GM19328 (cell line): ENCODE measurements at regions not wholly inside any gene's neighbourhood (a gene's known extent, or its start where the extent isn't known, plus 50 kb on each side); places are given as distances from the start of the nearest gene placed in this dataset.

Experiments used
- ATAC-seq: cut with Tn5 transposase; IDR thresholded peaks from one replicate; pipeline ENCODE4 v1.9.1; 2021; ENCODE audit warnings: mild to moderate bottlenecking, moderate library complexity; ENCODE audit not compliant: unreplicated experiment

DNA sequence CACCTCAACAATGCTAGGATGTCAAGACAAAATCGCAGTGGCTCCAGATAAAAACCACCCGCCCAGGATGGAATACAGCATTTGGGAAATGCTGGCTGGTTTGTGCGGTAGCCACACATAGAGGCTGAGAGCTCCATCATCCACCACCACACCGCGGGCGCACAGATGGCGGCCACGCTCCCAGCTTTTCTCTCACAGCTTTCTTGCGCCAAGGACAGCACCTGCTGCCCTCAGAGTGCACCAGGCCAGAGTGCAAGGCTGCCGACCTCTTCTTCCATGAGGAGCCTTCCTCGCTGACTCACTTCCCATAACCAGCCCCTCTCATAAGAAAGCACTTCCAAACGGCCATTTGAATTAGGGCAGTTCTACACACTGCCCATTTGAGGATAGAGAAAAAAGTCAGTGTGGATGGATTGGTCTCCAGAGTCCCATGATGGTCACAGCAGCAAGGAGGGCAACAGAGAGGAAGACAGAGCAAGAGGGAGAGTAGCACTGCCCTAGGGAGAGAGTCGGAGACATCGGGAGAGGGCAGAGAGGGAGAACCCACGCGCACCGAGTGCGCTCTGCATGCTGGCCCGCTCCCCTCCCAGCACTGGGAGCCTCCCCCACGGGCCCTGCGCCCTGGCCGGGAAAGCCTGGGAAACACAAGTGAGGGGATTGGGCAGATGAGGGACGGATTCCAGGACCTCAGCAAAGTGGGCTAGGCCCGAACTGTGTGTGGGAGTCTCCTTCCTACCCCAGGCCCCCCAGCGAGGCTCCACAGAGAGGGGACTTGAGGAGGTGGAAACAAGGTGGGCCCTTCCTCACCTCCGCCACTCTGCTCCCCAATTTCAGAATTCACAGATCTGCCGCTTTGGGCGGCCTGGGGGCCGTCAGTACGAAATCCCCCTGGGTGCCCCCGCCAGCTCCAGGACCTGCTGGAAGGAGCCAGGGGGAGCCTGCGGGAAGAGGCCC lies 156.9 kb downstream of the USP12 start:
- no peak for ATAC-seq

DNA sequence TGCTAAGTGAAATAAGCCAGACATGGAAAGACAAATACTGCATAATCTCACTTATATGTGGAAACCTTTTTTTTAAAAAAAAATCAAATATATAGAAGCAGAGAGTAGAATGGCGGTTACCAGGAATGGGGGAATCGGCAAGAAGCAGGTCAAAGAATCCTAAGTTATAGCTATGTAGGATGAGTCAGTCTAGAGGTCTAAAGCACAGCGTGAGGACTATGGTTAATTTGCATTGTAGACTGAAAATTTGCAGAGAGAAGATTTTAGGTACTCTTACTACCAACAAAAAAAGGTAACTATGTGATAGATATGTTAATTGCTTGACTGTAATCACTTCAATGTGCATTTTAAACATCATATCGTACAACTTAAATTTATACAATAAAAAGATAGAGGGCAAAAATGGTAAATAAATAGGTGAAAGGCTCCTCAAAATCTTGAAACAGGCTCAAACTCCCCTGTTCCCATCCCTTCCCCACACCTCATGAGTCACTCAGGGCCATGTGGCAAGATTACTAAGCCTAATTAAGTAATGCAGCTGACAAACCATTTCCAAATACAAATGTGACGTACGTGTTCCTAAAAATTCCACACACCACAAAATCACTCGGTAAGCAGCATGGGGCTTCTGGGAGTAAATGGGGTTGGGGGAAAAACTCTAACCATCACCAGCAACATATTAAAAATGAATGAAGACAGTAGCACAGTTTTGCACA lies 159.0 kb downstream of the USP12 start:
- ATAC-seq = no peak

DNA sequence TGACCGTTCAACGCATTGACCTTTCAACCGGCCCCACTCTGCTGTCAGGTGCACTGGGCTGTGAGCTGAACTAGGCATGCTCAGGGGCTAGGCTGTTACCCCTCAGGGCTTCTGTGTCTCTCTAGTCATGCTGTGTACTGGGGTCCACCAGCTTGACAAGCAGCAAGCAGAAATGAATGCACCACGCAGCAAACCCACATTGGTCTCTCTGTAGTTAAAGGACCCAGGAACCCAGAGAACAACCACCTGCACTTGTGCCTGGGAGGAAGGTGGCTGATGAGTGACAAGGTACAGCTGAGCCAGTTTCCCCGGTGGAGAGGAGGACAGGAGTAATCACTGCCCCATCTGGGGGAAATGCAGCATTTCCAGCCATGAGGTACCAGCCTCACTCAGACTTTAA lies 159.9 kb downstream of the USP12 start:
- no peak for ATAC-seq

DNA sequence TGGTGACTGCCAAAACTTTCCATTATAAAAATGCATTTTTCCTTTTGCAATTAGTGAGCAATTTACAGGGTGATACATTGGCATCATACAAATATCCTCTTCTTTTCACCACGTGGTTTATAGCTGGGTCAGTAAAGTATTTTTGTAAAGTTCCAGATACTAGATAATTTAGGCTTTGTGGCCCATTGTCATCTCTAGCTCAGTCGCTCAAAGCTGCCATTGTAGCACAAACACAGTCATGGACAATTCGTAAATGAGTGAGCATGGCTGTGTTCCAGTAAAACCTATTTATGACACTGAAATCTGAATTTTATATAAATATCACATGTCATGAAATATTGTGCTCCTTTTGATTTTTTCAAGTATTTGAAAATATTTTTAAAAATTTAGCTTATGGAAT lies 162.9 kb downstream of the USP12 start:
- ATAC-seq = no peak

DNA sequence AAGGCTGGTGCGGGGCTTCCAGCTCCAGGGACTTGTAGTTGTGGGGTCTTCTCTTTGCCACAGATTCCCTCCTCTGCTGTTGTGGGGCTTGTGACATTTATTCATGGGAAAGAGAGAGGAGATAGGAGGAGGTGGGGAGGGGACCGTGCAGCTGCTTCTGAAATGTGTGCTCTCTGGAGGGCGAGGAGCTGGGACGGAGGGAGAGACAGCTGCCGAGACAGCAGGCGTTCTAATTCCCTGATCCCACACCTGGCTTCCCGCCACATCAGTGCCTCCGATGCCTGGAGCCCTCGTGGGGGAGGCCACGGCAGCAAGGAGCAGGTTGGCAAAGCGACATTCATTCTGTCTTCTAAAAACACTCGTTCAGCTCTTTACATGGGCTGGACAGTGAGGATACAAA lies 164.4 kb downstream of the USP12 start:
- ATAC-seq = no peak

DNA sequence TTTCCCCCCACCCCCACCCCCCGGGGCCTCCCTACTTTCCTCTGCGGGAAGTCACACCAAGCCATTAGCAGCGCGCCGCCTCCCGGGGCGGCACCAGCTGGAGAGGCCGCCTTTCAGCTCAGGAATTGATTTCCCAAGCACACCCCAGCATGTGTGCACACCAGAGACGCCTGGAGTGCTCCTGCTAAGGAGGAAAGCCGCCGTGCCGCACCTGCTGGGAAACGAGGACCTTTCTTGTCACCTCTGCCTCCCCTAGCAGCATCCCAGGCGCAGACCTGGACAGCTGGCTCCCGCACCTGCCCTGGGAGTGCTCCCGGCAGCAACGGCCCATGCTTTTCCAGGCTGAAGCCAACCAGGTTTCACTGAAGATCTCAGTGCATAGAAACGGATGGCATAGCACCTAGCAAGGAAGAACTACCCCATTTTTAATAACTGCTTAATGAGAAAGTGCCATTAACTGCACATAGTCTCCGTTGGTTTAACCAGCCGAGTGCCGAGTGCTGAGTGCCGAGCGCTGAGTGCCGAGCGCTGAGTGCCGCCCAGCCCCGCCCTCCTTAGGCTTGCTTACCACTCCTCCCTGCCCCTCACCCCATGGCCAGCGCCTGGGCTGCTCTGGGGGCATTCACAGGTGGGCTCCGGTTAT lies 165.0 kb downstream of the USP12 start:
- ATAC-seq = no peak

DNA sequence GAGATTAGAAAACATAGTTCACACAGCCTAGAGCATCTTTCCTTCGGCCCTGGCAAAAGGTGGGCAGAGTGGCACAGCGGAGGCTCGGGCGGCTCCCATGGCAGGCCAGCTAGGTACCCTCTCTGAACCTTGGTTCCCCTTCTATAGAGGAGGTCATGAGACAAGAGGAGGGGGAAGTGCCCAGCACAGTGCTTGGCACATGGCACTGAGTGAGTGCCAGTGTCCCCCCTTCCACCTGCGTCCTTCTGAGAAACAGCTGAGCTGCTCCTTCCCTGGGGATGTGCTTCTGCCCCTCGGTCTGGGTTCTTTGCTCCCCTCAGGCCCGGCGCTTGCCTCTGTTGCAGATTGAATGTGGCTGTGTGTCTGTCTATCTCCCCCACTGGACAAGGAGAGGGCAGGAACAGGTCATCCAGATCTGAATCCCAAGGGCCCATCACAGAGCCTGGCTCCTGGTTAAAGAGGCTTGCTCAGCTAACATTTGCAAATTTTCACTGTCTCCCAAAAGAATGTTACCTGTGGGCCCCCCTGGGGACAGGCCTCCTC lies 165.6 kb downstream of the USP12 start:
- ATAC-seq = no peak

DNA sequence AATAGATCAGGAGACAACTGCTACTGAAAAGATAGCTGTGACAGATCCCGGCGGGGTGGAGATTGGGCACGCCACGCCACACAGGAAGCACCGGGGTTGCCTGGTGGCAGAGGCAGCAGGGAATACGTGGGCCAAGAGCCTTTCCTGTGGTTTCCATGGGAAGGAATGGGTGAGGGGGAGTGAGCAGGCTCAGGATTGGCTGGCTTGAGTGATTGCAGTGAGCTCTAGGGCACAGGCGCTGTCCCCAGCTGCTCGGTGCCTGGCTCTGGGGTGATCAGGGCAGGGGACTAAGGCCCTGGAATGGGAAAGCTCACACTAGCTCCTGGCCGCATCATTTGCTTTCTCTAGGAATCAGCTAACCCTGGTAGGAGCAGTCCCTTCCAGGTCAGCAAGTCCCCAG lies 166.1 kb downstream of the USP12 start:
- ATAC-seq = no peak

DNA sequence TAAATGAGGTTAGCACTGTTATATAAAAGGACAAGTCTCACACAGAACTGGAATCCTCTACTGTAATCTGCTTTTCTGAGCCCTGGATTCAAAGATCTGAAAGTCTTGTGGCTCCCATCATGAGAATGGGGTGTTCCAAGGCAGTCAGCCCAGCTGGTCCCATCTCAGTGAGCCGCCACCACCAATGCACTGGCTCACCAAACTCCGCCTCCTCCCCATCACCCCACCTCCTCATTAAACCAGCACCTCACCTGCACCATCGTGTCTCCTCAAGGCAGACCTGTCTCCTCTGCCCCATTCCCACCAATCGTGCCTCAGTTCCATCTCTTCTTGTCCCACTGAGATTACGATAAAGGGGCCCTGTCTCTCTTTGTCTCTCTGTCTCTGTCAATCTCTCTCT lies 166.7 kb downstream of the USP12 start:
- no peak for ATAC-seq

DNA sequence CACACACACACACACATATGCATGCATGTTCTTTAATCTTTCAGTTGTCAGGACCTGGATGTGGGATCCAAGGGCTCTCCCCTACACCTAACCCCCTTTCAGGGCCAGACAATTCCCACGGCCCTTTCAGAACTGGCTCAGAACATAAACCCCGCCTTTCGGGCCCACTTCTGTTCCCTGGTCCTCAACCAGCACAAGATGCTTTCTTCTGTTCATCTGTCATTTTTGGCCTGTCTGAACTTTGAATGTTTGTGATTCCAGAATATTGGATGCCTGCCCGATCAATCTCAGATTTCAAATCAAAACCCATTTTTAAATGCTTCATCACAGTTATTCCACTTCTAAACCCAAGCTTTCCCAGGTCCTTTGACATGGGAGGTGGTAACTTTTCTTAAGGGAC lies 167.3 kb downstream of the USP12 start:
- ATAC-seq = no peak

DNA sequence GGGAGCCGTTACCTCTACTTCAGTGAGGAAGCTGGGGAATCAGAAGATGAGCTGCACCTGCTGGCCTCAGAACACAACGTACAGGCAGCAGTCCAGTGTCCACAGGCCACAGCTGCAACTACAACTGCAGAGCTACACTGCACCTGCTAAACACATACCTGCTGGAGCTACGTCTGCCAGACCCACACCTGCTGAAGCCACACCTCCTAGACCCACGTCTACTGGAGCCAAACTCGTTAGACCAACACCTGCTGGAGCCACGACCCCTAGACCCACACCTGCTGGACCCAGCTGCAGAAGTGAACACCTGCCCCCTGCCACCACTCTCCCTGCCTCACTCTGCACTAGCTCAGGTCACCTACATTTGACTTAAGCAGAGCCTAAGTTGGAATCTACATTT lies 169.9 kb downstream of the USP12 start:
- no peak for ATAC-seq

DNA sequence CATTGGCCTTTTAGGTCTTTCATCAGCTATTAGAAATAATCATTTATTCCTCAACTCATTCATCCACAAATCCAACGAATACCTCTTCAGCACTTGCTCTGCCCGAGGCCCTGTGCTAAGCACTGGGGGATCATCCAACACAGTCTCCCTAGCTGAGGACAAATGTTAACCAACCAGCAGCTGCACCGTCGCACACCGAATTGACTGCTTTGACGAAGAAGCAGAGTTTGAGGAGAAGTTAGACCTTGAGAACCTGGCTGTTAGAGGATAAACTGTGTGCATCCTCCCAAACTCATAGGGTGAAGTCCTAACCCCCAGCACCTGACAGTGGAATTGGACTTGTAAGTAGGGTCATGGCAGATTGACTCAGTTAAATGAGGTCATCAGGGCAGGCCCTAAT lies 170.9 kb downstream of the USP12 start:
- no peak for ATAC-seq

DNA sequence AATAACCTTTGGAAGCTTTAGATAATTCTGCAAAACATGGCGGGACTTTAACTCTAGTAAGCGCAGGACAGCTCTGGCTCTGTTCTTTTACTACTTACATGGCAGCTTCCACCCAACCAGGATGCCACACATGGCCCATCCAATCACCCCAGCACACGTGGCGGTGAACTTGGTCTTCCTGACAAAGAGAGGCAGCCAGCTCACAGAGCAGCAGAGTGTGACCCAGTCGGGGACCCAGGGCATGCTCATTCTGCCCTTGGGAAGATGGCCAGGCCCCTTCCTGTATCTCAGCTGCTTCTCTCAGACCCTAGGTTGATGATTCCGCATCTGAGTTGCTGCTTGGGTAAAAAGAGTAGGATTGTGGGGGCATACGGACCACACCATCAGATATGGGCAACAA lies 172.1 kb downstream of the USP12 start:
- no peak for ATAC-seq

DNA sequence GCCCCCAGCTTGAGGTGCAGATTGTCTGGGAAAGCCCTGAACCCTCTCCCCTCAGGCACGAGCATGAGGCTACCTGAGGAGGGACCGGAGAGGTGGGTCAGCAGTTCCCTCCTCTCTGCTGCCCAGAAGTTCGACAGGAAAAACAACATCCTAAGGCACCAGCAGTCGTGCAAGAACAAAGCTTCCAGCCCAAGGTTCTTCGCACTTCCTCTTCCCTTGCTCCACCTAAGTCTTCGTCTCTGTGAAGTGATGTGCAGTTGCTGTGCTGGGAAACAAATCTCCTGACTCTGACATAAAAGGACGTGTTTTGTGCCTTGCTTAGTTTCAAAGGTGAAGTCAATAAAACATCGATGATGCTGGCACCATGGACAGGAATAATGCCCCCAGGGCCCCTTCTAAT lies 173.3 kb downstream of the USP12 start:
- no peak for ATAC-seq

DNA sequence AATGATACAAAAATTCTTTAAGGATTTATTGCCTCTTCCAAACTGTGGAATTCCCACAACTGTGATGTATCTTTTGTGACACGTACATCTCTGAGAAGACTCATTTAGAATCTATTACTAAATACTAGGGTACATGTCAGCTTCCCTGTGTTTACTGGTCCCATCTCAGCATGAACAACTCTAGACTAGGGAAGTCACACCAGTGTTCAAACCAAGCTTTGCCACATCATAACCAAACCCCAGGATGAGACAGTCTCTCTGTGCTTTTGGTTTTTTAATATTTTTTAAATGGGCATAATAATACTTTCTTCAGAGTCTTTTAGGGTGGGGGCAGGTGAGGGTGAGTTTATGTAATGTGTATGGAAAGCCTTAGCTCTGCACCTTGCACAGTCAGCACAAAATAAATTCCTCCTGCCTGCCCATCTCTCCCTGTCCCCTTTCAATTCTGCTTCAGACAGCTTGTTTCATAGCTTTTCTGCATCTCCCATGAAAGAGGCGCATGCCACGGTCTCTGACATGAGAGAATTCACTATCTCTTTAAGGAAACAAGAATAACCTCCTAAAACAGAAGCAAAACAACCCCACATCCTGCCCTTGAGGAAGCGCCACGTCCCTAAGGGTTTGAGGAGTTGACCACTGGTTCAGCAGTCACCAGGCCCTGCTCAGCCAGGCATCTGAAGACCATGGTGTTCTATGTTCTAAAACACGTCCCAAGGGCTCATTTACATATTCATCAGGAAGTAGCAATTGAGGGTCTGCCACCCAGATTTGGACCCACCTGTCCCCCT lies 174.5 kb downstream of the USP12 start:
- ATAC-seq = peak; percentile 72

DNA sequence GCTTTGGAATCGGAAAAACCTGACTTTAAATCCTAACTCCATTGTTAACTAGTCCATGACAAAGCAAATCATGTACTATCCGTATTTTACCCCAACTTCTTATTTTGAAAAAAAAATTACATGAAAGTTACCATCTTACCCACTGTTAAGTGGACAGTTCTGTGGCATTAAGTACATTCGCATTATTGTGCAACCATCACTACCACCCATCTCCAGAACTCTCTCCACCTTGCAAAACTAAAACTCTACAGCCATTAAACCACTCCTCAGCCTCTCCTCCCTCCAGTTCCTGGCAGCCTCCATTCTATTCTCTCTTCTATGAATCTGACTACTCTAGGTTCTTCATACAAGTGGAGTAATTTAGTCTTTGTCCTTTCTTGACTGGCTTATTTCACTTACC lies 176.5 kb downstream of the USP12 start:
- ATAC-seq = no peak

DNA sequence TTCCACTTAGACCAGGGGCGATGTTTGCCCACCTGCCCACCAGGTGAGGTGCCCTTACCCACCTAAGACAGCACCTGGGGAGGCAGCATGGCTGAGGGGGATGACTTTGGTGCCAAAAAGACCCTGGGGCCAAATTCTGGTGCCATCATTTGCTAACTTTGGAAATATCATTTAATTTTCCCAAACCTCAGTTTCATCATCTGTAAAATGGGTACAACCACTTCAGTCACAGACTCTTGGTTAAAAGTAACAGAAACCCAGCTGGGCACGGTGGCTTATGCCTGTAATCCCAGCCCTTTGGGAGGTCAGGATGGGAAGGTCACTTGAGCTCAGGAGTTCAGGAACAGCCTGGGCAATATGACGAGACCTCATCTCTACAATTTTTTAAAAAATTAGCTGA lies 177.8 kb downstream of the USP12 start:
- ATAC-seq = no peak

DNA sequence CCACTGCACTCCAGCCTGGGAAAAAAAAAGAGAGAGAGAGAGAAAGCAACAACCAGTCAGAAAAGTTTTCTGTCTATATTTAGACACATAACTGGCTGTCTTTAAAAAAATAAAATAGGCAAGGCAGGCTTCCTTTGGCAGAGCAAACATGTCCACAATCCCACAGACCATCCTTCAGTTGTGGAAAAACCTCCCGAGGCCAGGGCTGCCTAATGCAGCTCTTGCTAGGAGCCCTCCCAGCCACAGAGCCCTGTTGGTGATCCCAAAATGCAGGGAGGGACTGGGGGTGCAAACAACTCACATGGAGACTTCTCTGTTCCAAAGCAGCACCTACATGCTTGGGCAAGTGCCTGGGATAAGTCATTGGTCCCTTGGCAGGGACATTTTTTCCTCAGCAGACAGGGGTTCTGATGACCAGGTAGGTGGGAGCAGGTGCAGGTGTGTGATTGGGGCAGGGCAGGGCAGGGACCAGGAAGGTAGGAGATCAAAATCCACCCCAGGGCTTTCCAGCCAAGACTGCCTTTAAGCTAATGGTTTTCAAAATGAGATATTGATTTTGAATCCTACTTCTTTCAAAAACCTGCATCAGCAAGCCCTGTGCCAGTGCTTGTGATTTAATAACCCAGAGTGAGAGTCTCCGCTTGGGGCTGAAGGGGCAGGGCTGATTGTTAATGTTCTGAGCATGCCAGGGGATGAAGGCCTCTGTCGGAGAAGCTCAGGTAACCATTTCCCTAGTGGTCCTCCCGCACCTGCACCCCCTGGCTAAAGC lies 178.5 kb downstream of the USP12 start:
- no peak for ATAC-seq

DNA sequence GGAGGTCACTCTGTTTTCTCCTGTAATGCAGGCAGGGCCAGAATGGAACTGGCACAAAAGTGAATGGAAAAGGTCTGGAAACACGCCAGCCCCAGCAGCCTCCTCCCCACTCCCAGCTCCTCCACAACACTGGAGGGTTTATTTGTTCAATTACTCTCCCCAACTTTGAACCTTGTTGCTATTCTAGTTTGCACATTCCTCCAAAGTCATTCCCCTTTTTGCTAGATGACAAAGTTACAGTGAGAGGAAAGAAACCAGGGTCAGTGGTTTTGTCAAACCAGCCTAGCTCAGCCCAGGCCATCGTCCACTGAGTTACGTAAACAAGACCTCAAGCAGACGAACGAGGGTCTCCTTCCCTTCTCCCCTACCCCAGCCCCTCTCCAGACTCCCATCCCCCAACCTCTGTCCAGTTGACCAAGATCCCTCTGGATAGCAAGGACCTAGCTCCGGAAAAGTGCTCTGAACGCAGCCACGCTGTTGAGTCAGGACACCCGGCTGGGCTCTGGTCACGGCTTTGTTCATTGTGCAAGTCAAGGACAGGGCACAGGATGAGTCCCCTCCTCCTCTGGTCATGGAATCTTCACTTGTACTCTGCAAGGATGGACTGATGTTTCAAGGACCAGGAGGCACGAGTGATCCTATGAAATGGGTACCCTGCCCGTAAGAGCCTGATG lies 180.0 kb downstream of the USP12 start:
- ATAC-seq = no peak
